Skeletal muscle tissue (tissue), 3 donors: ENCODE measurements at regions not wholly inside any gene's neighbourhood (a gene's known extent, or its start where the extent isn't known, plus 50 kb on each side); places are given as distances from the start of the nearest gene placed in this dataset.

Source experiments
- H3K27ac ChIP-seq: one replicate; pipeline ENCODE4 v1.7.0; 2013; ENCODE audit warnings: mild to moderate bottlenecking, low read depth, low read length, inconsistent platforms
- H3K27me3 ChIP-seq, 3 donors: one replicate each; pipeline ENCODE4 v1.7.0; 2013; ENCODE audit warnings: low read length in 3 of 3; ENCODE audit not compliant: control insufficient read depth in 3 of 3, insufficient read depth in 3 of 3
- H3K36me3 ChIP-seq, 3 donors: one replicate each; pipeline ENCODE4 v1.7.0; 2013; ENCODE audit warnings: low read length in 3 of 3; ENCODE audit not compliant: control insufficient read depth in 3 of 3, insufficient read depth in 3 of 3
- H3K4me1 ChIP-seq, 3 donors: one replicate each; pipeline ENCODE4 v1.7.0; 2013; ENCODE audit warnings: low read length in 3 of 3, mild to moderate bottlenecking in 3 of 3; ENCODE audit not compliant: control insufficient read depth in 3 of 3, insufficient read depth in 3 of 3
- H3K4me3 ChIP-seq, 3 donors: one replicate each; pipeline ENCODE4 v1.7.0; 2013; ENCODE audit warnings: low read length in 3 of 3
- H3K9ac ChIP-seq, 3 donors: one replicate each; pipeline ENCODE4 v1.7.0; 2013; ENCODE audit warnings: low read length in 3 of 3, mild to moderate bottlenecking in 3 of 3, moderate library complexity in 2 of 3, low read depth in 1 of 3
- H3K9me3 ChIP-seq, 3 donors: one replicate each; pipeline ENCODE4 v1.7.0; 2013; ENCODE audit warnings: low read length in 3 of 3; ENCODE audit not compliant: control insufficient read depth in 3 of 3
- donor health status: Osteomylitis.

DNA sequence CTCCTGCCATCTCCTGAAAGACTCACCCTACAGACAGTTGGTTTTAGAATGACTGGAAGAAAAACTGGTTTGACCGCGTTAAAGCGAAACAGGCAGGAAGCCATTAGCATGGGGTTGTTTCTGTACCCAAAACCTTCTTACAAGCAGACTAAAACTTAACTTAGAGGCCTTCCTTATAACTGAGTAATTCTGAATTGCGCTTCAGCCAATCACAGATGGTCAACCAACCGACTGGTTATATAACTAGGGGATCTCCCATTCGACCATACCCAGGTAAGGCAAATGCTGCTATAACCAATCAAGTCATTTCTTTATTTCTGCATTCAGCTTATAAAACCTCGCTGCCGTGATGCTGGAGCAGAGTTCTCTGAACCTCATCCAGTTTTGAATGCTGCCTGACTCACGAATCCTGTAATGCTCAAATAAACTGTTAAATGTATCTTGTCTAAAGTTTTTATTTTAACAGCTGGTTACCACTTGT, 87.8 kb upstream of the DRD2 start:
- Histone ChIP-seq H3K4me1 (no peaks in the 10 kb centered on the region), H3K36me3 (no peaks in the 10 kb centered on the region), H3K9me3 (no peaks in the 10 kb centered on the region), H3K27me3 (peaks cover 0 to 10% (median 3%) of the 10 kb centered on the region in 3 donors), H3K4me3 (no peak overlapping the region), H3K9ac (no peak overlapping the region), H3K27ac (no peak overlapping the region)

DNA sequence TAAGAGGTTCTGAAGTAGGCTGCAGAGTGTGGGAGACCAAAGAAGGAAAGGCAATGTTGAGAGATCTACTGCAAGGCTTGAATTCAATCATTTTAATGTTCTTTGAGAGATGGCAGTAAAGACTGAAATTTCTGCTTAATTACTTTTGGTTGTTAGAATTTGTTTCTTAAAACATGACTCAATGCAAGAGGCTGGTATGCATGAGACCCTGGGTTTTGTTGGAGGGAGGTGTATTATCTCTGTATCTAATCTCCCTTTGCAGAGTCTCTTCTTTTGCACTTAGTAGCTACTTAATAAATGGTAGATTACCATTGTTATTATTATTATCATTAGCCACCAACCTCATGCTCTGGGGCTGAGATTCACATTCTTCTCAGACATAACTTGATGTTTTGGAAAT, 87.4 kb upstream of the DRD2 start:
- H3K36me3 ChIP-seq = no peaks in the 10 kb centered on the region
- H3K4me1 ChIP-seq = no peaks in the 10 kb centered on the region
- no peak overlapping the region for H3K9ac ChIP-seq
- H3K27ac ChIP-seq = no peak overlapping the region
- H3K27me3 ChIP-seq = peaks cover 0 to 7% (median 3%) of the 10 kb centered on the region in 3 donors
- H3K9me3 ChIP-seq = no peaks in the 10 kb centered on the region
- H3K4me3 ChIP-seq = no peak overlapping the region

DNA sequence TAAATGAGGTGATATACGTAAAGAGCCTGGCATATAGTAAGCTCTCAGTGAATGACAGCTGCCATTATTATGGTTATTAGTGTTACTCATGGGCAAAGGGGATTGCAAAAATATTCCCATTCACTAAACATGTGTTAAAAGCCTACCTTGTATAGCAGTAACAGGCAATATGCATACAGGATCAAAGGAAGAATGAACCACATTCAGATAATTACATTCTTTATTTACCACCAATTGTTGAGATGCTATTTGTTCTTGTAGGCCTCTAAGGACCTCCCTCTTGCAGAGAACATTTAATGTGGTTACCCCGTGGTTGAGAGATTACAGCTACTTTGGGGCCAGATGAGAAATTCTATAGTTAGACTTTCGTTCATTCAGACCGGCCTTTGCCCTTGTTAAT, 82.7 kb upstream of the DRD2 start:
- Histone ChIP-seq H3K4me3 (no peak overlapping the region), H3K36me3 (no peaks in the 10 kb centered on the region), H3K9ac (no peak overlapping the region), H3K4me1 (peaks cover 0 to 2% (median 0%) of the 10 kb centered on the region in 3 donors), H3K27me3 (no peaks in the 10 kb centered on the region), H3K9me3 (no peaks in the 10 kb centered on the region), H3K27ac (no peak overlapping the region)

DNA sequence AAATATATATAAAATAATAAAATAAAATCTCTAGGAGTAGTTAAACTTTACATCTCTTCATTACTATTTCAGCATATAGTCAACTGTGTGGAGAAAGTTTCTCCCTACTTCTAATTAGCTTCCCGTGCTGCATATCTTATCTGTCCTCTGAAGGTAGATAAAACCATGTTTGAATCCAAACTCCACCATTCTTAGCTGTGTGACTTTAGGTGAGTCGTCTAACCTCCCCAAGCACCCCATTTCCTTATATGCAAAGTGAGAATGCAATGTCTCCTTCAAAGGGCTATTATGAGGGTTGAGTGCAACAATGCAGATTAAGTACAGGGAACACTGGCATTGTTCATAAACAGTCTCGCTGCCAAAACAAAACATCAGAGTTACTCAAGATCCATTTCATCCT, 80.8 kb upstream of the DRD2 start:
- Histone ChIP-seq H3K36me3 (no peaks in the 10 kb centered on the region), H3K27me3 (no peaks in the 10 kb centered on the region), H3K27ac (no peak overlapping the region), H3K4me1 (peaks cover 0 to 2% (median 0%) of the 10 kb centered on the region in 3 donors), H3K9me3 (no peaks in the 10 kb centered on the region), H3K9ac (no peak overlapping the region), H3K4me3 (no peak overlapping the region)

DNA sequence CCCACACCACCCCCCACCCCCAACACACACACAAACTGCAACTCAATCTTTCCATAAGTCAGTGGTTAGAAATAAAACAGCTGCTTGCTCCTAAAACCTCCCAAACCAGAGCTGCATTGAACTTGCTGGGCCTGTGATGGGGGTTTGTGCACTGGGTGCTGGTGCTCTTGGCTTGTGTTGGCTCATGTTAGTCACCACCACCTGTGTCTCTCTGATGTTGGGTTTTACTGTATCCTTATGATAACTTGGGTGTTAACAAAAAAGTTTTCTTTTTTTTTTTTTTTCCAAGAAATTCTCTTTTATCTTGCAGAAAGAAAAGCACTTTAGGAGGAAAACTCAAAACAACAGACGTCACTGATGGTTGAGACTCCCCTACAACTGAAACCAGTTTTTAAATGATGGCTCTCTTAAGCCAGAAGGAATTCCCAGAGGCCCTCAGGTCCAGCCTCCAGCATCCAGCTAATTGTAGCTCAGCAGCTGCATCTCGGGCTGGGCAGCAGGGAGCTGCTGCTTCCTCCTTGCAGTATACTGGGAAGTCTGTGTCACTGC, 79.9 kb upstream of the DRD2 start:
- Histone ChIP-seq H3K9ac (no peak overlapping the region), H3K4me3 (no peak overlapping the region), H3K27me3 (no peaks in the 10 kb centered on the region), H3K36me3 (no peaks in the 10 kb centered on the region), H3K9me3 (no peaks in the 10 kb centered on the region), H3K4me1 (peaks cover 0 to 2% (median 0%) of the 10 kb centered on the region in 3 donors), H3K27ac (no peak overlapping the region)

- H3K9me3 ChIP-seq = no peaks in the 10 kb centered on the region
- H3K9ac ChIP-seq = no peak overlapping the region
- H3K36me3 ChIP-seq = no peaks in the 10 kb centered on the region
- no peak overlapping the region for H3K4me3 ChIP-seq
- no peak overlapping the region for H3K27ac ChIP-seq
- H3K4me1 ChIP-seq = peaks cover 0 to 2% (median 0%) of the 10 kb centered on the region in 3 donors
- H3K27me3 ChIP-seq = no peaks in the 10 kb centered on the region
Observed at GRCh38 chr11:113554526-113554925, 79.3 kb upstream of the DRD2 start.

GRCh38 chr11:113553915-113554314, 78.7 kb upstream of the DRD2 start:
- H3K4me3 ChIP-seq = no peak overlapping the region
- H3K27ac ChIP-seq = no peak overlapping the region
- no peak overlapping the region for H3K9ac ChIP-seq
- peaks cover 0 to 2% (median 0%) of the 10 kb centered on the region in 3 donors for H3K4me1 ChIP-seq
- no peaks in the 10 kb centered on the region for H3K36me3 ChIP-seq
- no peaks in the 10 kb centered on the region for H3K27me3 ChIP-seq
- no peaks in the 10 kb centered on the region for H3K9me3 ChIP-seq

DNA sequence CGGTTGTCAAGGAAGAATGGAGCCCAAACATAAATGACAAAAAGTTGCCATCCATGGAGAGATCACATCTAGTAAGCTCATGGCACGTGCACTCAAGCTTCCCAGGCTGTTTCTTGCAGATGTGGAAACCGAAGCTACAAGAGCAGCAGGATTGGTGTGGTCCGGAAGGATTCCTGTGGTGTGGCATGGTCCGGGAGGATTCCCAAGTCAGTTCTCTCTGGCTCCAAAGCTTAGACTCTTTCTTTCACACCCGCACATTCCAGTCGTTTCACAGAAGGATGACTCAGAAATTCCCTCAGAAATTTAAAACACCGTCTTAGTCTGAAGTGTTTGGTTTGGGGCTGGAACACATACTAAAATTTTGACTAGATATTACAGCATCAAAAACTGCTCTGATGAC, 78.0 kb upstream of the DRD2 start:
- Histone ChIP-seq H3K4me1 (peaks cover 0 to 2% (median 0%) of the 10 kb centered on the region in 3 donors), H3K9ac (no peak overlapping the region), H3K27ac (no peak overlapping the region), H3K4me3 (no peak overlapping the region), H3K9me3 (no peaks in the 10 kb centered on the region), H3K27me3 (no peaks in the 10 kb centered on the region), H3K36me3 (no peaks in the 10 kb centered on the region)

GRCh38 chr11:113552271-113552670, 77.1 kb upstream of the DRD2 start:
- no peak overlapping the region for H3K27ac ChIP-seq
- H3K36me3 ChIP-seq = no peaks in the 10 kb centered on the region
- no peak overlapping the region for H3K9ac ChIP-seq
- H3K4me1 ChIP-seq = peaks cover 0 to 2% (median 0%) of the 10 kb centered on the region in 3 donors
- no peak overlapping the region for H3K4me3 ChIP-seq
- no peaks in the 10 kb centered on the region for H3K27me3 ChIP-seq
- no peaks in the 10 kb centered on the region for H3K9me3 ChIP-seq

- H3K36me3 ChIP-seq = no peaks in the 10 kb centered on the region
- no peaks in the 10 kb centered on the region for H3K9me3 ChIP-seq
- peaks cover 0 to 2% (median 0%) of the 10 kb centered on the region in 3 donors for H3K4me1 ChIP-seq
- no peak overlapping the region for H3K27ac ChIP-seq
- no peak overlapping the region for H3K4me3 ChIP-seq
- no peaks in the 10 kb centered on the region for H3K27me3 ChIP-seq
- no peak overlapping the region for H3K9ac ChIP-seq
Observed at GRCh38 chr11:113551645-113552044, 76.4 kb upstream of the DRD2 start.
